Bronchial epithelial cell (primary cell): ENCODE measurements at regions not wholly inside any gene's neighbourhood (a gene's known extent, or its start where the extent isn't known, plus 50 kb on each side); places are given as distances from the start of the nearest gene placed in this dataset.

Experiments
- DNase-seq: peaks from one replicate; pipeline ENCODE4 v3.0.0-alpha.2; 2010; ENCODE audit warnings: low read depth
- FAIRE-seq: peaks from 2 replicates; lab custom pipeline; 2011; peaks lifted over from hg19 to GRCh38; lab: Jason Lieb, UNC
- H3K27me3 ChIP-seq: 2 replicates; pipeline ENCODE4 v1.5.1; 2011; ENCODE audit warnings: low read length; ENCODE audit not compliant: control insufficient read depth, insufficient read depth
- H3K36me3 ChIP-seq: 2 replicates; pipeline ENCODE4 v1.5.1; 2011; ENCODE audit warnings: low read length; ENCODE audit not compliant: control insufficient read depth, insufficient read depth
- H3K4me3 ChIP-seq: 2 replicates; pipeline ENCODE4 v1.5.1; 2011; ENCODE audit warnings: mild to moderate bottlenecking, low read depth, low read length, control low read depth
- TF ChIP-seq, protein P1 (sequence below): IDR thresholded peaks from 2 replicates; pipeline ENCODE4 v1.5.1; 2011; ENCODE audit warnings: mild to moderate bottlenecking, moderate library complexity, low read length, control low read depth, inconsistent platforms; ENCODE audit not compliant: insufficient read depth, severe bottlenecking

GRCh38 chr18:44175891-44176290 lies 504.8 kb upstream of the SETBP1 start:
- DNase-seq: no peak
- TF ChIP-seq, protein P1, sequence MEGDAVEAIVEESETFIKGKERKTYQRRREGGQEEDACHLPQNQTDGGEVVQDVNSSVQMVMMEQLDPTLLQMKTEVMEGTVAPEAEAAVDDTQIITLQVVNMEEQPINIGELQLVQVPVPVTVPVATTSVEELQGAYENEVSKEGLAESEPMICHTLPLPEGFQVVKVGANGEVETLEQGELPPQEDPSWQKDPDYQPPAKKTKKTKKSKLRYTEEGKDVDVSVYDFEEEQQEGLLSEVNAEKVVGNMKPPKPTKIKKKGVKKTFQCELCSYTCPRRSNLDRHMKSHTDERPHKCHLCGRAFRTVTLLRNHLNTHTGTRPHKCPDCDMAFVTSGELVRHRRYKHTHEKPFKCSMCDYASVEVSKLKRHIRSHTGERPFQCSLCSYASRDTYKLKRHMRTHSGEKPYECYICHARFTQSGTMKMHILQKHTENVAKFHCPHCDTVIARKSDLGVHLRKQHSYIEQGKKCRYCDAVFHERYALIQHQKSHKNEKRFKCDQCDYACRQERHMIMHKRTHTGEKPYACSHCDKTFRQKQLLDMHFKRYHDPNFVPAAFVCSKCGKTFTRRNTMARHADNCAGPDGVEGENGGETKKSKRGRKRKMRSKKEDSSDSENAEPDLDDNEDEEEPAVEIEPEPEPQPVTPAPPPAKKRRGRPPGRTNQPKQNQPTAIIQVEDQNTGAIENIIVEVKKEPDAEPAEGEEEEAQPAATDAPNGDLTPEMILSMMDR: no peak
- H3K4me3 ChIP-seq: no peak overlapping the region
- FAIRE-seq: no peak
- H3K27me3 ChIP-seq: no peaks in the 10 kb centered on the region
- no peaks in the 10 kb centered on the region for H3K36me3 ChIP-seq

GRCh38 chr18:44178476-44178875 lies 502.2 kb upstream of the SETBP1 start:
- FAIRE-seq (no peak), DNase-seq (no peak)
- Histone ChIP-seq H3K4me3 (no peak overlapping the region), H3K27me3 (no peaks in the 10 kb centered on the region), H3K36me3 (no peaks in the 10 kb centered on the region)
- TF ChIP-seq, protein P1: no peak

DNA sequence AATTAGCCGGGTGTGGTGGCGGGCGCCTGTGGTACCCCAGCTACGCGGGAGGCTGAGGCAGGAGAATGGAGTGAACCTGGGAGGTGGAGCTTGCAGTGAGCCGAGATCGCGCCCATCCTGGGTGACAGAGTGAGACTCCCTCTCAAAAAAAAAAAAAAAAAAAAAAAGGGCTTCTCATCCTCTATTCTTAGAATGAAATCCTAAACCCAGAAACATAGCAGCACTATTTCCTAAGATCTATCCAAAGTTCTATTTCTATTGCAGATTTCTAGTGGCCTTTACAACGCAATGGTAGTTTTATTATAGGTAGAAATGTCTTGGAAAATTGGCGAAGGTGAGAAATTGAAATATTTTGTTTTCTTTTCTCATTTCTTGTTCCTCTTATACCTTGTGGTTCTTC lies 501.0 kb upstream of the SETBP1 start:
- DNase-seq (no peak), FAIRE-seq (no peak)
- TF ChIP-seq, protein P1: no peak
- no peaks in the 10 kb centered on the region for H3K36me3 ChIP-seq
- H3K27me3 ChIP-seq: no peaks in the 10 kb centered on the region
- no peak overlapping the region for H3K4me3 ChIP-seq

GRCh38 chr18:44180683-44181082 lies 500.0 kb upstream of the SETBP1 start:
- Histone ChIP-seq H3K36me3 (no peaks in the 10 kb centered on the region), H3K4me3 (no peak overlapping the region), H3K27me3 (no peaks in the 10 kb centered on the region)
- FAIRE-seq (no peak), DNase-seq (peak; percentile 90)
- TF ChIP-seq, protein P1: no peak

DNA sequence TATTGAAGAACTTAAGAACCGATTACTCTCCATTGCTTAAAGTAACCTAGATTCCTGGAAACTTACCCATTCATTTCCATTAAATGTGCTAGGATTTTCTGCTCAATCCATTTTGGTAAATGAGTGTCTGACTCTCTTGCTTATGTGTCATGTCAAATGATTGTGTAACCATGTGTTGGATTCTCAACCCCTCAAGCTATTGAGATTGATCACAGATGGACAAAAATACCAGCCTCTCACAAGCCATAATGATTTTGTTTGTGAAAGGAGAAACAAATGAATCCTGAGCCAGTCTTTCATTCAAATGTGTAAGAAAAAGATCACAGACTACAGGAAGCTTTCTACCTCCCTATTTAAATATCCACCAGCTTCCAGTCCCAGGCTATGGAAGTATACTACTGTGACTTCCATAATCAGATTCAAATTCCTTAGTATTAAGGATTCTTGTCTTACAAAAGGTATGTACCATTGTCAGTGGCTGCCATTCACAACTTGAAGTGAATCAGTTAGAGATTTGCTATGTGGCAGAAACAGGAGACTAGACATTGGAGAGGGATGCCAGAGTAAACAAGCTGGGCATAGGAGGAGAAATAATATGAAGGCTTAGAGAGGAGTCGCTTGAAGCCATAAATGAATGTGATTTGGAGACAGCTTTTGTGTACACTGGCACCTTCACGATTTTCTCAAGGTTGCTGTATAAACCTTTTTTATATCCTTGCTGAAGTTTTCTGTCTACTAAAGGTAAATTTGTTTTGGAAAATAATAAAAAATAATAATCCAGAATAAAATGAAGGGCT lies 498.5 kb upstream of the SETBP1 start:
- TF ChIP-seq, protein P1: no peak
- FAIRE-seq: no peak

More for the DNA sequence above, 498.5 kb upstream of the SETBP1 start:
- DNase-seq: peak; percentile 67
- Histone ChIP-seq H3K4me3 (no peak overlapping the region), H3K36me3 (no peaks in the 10 kb centered on the region), H3K27me3 (no peaks in the 10 kb centered on the region)
